Left lung (tissue), 4 donors: ENCODE measurements at regions not wholly inside any gene's neighbourhood (a gene's known extent, or its start where the extent isn't known, plus 50 kb on each side); places are given as distances from the start of the nearest gene placed in this dataset.
A peak's percentile ranks its signal among the peaks of the same experiment; 100 is the strongest.

Experiments
- ATAC-seq: fragments of 200-7000 bp; cut with Tn5 transposase; one replicate; pipeline ENCODE4 v1.9.1; 2020; ENCODE audit warnings: moderate library complexity
- DNase-seq, 4 donors: peaks; one replicate each; pipeline ENCODE4 v3.0.0-alpha.2; 2013 to 2020
- H3K27ac ChIP-seq, 2 donors: fragments of 200-600 bp; sonication (generic) in 1 of 2; one replicate each; pipeline versions ENCODE4 v1.5.0 to v1.8.0; 2020 to 2021
- H3K27me3 ChIP-seq, 2 donors: fragments of 200-600 bp; sonication (generic) in 1 of 2; one replicate each; pipeline versions ENCODE4 v1.5.0 to v1.8.0; 2020 to 2021
- H3K36me3 ChIP-seq, 2 donors: fragments of 200-600 bp; sonication (generic) in 1 of 2; one replicate each; pipeline versions ENCODE4 v1.5.0 to v1.8.0; 2020 to 2021
- H3K4me1 ChIP-seq, 2 donors: fragments of 200-600 bp; one replicate each; pipeline ENCODE4 v1.8.0; 2021
- H3K4me3 ChIP-seq, 2 donors: fragments of 200-600 bp; sonication (generic) in 1 of 2; one replicate each; pipeline versions ENCODE4 v1.5.0 to v1.8.0; 2020 to 2021; ENCODE audit warnings: mild to moderate bottlenecking in 1 of 2
- H3K9me3 ChIP-seq, 2 donors: fragments of 200-600 bp; sonication (generic) in 1 of 2; one replicate each; pipeline versions ENCODE4 v1.5.0 to v1.8.0; 2020 to 2021
- CTCF ChIP-seq, 2 donors: fragments of 200-600 bp; sonication (generic) in 1 of 2; IDR thresholded peaks; one replicate each; pipeline versions ENCODE4 v1.5.0 to v1.8.0; 2021; ENCODE audit warnings: antibody characterized with exemption in 2 of 2
- intact Hi-C, 2 donors: fragments of 100-400 bp; cut with DNase I; formaldehyde crosslinking; loops; one replicate each; pipeline versions ENCODE4 v1.11.2 to v1.14.2; 2022
- donor health status: DM: no; HTN: yes; CAD: no.
- donor health status: DM: no; HTN: no; CAD: no.

- intact Hi-C loops: no loop called here
- H3K27me3 ChIP-seq: no peaks in the 10 kb centered on the region
- ATAC-seq: peak; percentile 92
These were observed 423.2 kb downstream of the ATP23 start for GRCh38 chr12:58364389-58365086.

GRCh38 chr12:58365087-58365390, 423.7 kb downstream of the ATP23 start:
- Histone ChIP-seq H3K27me3 (no peaks in the 10 kb centered on the region), H3K27ac (no peak overlapping the region), H3K36me3 (no peaks in the 10 kb centered on the region), H3K9me3 (no peaks in the 10 kb centered on the region), H3K4me1 (no peaks in the 10 kb centered on the region), H3K4me3 (no peak overlapping the region)
- ATAC-seq: no peak
- intact Hi-C loops: no loop called here
- no peak for TF ChIP-seq CTCF (IDR thresholded peaks at IDR 0.05)
- no peak for DNase-seq

More at GRCh38 chr12:58364389-58365086, 423.2 kb downstream of the ATP23 start:
- no peaks in the 10 kb centered on the region for H3K36me3 ChIP-seq
- no peak for DNase-seq
- H3K4me1 ChIP-seq: no peaks in the 10 kb centered on the region
- no peak overlapping the region for H3K27ac ChIP-seq
- TF ChIP-seq CTCF (IDR thresholded peaks at IDR 0.05): no peak
- no peaks in the 10 kb centered on the region for H3K9me3 ChIP-seq
- no peak overlapping the region for H3K4me3 ChIP-seq

GRCh38 chr12:58367041-58367440, 425.7 kb downstream of the ATP23 start:
- ATAC-seq: no peak

GRCh38 chr12:58368001-58368400, 426.6 kb downstream of the ATP23 start:
- intact Hi-C loops: no loop called here
- Histone ChIP-seq H3K4me1 (no peaks in the 10 kb centered on the region), H3K9me3 (peaks cover 0 to 8% of the 10 kb centered on the region in 2 donors), H3K36me3 (no peaks in the 10 kb centered on the region), H3K27ac (no peak overlapping the region), H3K27me3 (no peaks in the 10 kb centered on the region), H3K4me3 (no peak overlapping the region)
- no peak for TF ChIP-seq CTCF (IDR thresholded peaks at IDR 0.05)
- DNase-seq (no peak), ATAC-seq (no peak)

More at GRCh38 chr12:58367041-58367440, 425.7 kb downstream of the ATP23 start:
- peaks cover 0 to 8% of the 10 kb centered on the region in 2 donors for H3K9me3 ChIP-seq
- H3K27me3 ChIP-seq: no peaks in the 10 kb centered on the region
- H3K36me3 ChIP-seq: no peaks in the 10 kb centered on the region
- TF ChIP-seq CTCF (IDR thresholded peaks at IDR 0.05): no peak
- H3K27ac ChIP-seq: no peak overlapping the region
- H3K4me3 ChIP-seq: no peak overlapping the region
- DNase-seq: no peak
- H3K4me1 ChIP-seq: no peaks in the 10 kb centered on the region
- intact Hi-C loops: no loop called here

- Histone ChIP-seq H3K27me3 (no peaks in the 10 kb centered on the region), H3K4me3 (no peak overlapping the region), H3K27ac (no peak overlapping the region), H3K36me3 (no peaks in the 10 kb centered on the region), H3K4me1 (no peaks in the 10 kb centered on the region), H3K9me3 (peaks cover 0 to 8% of the 10 kb centered on the region in 2 donors)
- no peak for TF ChIP-seq CTCF (IDR thresholded peaks at IDR 0.05)
- no peak for DNase-seq
- no peak for ATAC-seq
- intact Hi-C loops: no loop called here
These were observed 428.2 kb downstream of the ATP23 start for GRCh38 chr12:58369576-58369975.
